ENCODE measurements at regions not wholly inside any gene's neighbourhood (a gene's known extent, or its start where the extent isn't known, plus 50 kb on each side); places are given as distances from the start of the nearest gene placed in this dataset.
"Not testable (repeated sequence)": the region's sequence is repeated elsewhere in the genome, so short reads cannot be mapped to it uniquely, and the experiment has no call there.

GRCh38 chr22:15772337-15772736, 82.5 kb downstream of the POTEH start:
- DNase-seq (ENCODE audit: low spot score in 2 of 2), result not testable (repeated sequence)

GRCh38 chr22:15775118-15775517, 85.3 kb downstream of the POTEH start:
- not testable (repeated sequence) for H3K4me1 Mint-ChIP-seq; H3K4me3 Mint-ChIP-seq; H3K36me3 Mint-ChIP-seq; H3K27ac Mint-ChIP-seq; H3K9me3 Mint-ChIP-seq; ATAC-seq; DNase-seq (ENCODE audit: low spot score in 2 of 2)

More at GRCh38 chr22:15772337-15772736, 82.5 kb downstream of the POTEH start:
- not testable (repeated sequence) for H3K27ac Mint-ChIP-seq, ATAC-seq, H3K36me3 Mint-ChIP-seq, H3K4me1 Mint-ChIP-seq, H3K4me3 Mint-ChIP-seq, H3K9me3 Mint-ChIP-seq

- not testable (repeated sequence) for H3K36me3 Mint-ChIP-seq; H3K4me3 Mint-ChIP-seq; H3K27ac Mint-ChIP-seq; H3K4me1 Mint-ChIP-seq; DNase-seq (ENCODE audit: low spot score in 2 of 2); H3K9me3 Mint-ChIP-seq
- ATAC-seq, result peak; percentile 64
These were observed 86.1 kb downstream of the POTEH start for GRCh38 chr22:15775670-15776669.

- not testable (repeated sequence) for H3K9me3 Mint-ChIP-seq; H3K4me3 Mint-ChIP-seq; DNase-seq (ENCODE audit: low spot score in 2 of 2); H3K4me1 Mint-ChIP-seq; H3K36me3 Mint-ChIP-seq; H3K27ac Mint-ChIP-seq; ATAC-seq
These were observed 86.9 kb downstream of the POTEH start for GRCh38 chr22:15776727-15777126.

- not testable (repeated sequence) for DNase-seq (ENCODE audit: low spot score in 2 of 2); H3K27ac Mint-ChIP-seq; H3K4me1 Mint-ChIP-seq; H3K4me3 Mint-ChIP-seq; ATAC-seq; H3K36me3 Mint-ChIP-seq; H3K9me3 Mint-ChIP-seq
These were observed 87.3 kb downstream of the POTEH start for GRCh38 chr22:15777150-15777549.

GRCh38 chr22:15777557-15777956, 87.7 kb downstream of the POTEH start:
- not testable (repeated sequence) for H3K4me3 Mint-ChIP-seq; H3K9me3 Mint-ChIP-seq; DNase-seq (ENCODE audit: low spot score in 2 of 2); H3K27ac Mint-ChIP-seq; H3K4me1 Mint-ChIP-seq; ATAC-seq; H3K36me3 Mint-ChIP-seq

- not testable (repeated sequence) for H3K4me1 Mint-ChIP-seq; H3K36me3 Mint-ChIP-seq; H3K9me3 Mint-ChIP-seq; DNase-seq (ENCODE audit: low spot score in 2 of 2); ATAC-seq; H3K4me3 Mint-ChIP-seq; H3K27ac Mint-ChIP-seq
These were observed 88.5 kb downstream of the POTEH start for GRCh38 chr22:15778366-15778765.

- not testable (repeated sequence) for H3K9me3 Mint-ChIP-seq; H3K27ac Mint-ChIP-seq; DNase-seq (ENCODE audit: low spot score in 2 of 2); H3K4me3 Mint-ChIP-seq; ATAC-seq; H3K36me3 Mint-ChIP-seq; H3K4me1 Mint-ChIP-seq
These were observed 91.8 kb downstream of the POTEH start for GRCh38 chr22:15781652-15782051.

- not testable (repeated sequence) for H3K9me3 Mint-ChIP-seq; H3K4me3 Mint-ChIP-seq; H3K4me1 Mint-ChIP-seq; DNase-seq (ENCODE audit: low spot score in 2 of 2); H3K27ac Mint-ChIP-seq; ATAC-seq; H3K36me3 Mint-ChIP-seq
These were observed 93.1 kb downstream of the POTEH start for GRCh38 chr22:15782933-15783332.

- not testable (repeated sequence) for H3K4me1 Mint-ChIP-seq; H3K4me3 Mint-ChIP-seq; H3K27ac Mint-ChIP-seq; H3K9me3 Mint-ChIP-seq; H3K36me3 Mint-ChIP-seq; DNase-seq (ENCODE audit: low spot score in 2 of 2)
- ATAC-seq, result peak; percentile 50
These were observed 94.7 kb downstream of the POTEH start for GRCh38 chr22:15784383-15785085.

- not testable (repeated sequence) for ATAC-seq; DNase-seq (ENCODE audit: low spot score in 2 of 2); H3K9me3 Mint-ChIP-seq; H3K27ac Mint-ChIP-seq; H3K4me3 Mint-ChIP-seq; H3K4me1 Mint-ChIP-seq; H3K36me3 Mint-ChIP-seq
These were observed 97.3 kb downstream of the POTEH start for GRCh38 chr22:15786942-15787733.

- not testable (repeated sequence) for H3K9me3 Mint-ChIP-seq; H3K36me3 Mint-ChIP-seq; H3K4me3 Mint-ChIP-seq; DNase-seq (ENCODE audit: low spot score in 2 of 2); H3K27ac Mint-ChIP-seq; ATAC-seq; H3K4me1 Mint-ChIP-seq
These were observed 101.7 kb downstream of the POTEH start for GRCh38 chr22:15791557-15791956.

- not testable (repeated sequence) for H3K36me3 Mint-ChIP-seq; ATAC-seq; H3K4me3 Mint-ChIP-seq; DNase-seq (ENCODE audit: low spot score in 2 of 2); H3K27ac Mint-ChIP-seq; H3K9me3 Mint-ChIP-seq; H3K4me1 Mint-ChIP-seq
These were observed 110.1 kb downstream of the POTEH start for GRCh38 chr22:15799935-15800334.

- H3K27ac Mint-ChIP-seq; H3K4me1 Mint-ChIP-seq; H3K36me3 Mint-ChIP-seq; H3K9me3 Mint-ChIP-seq; H3K4me3 Mint-ChIP-seq; DNase-seq (ENCODE audit: low spot score in 2 of 2): not testable (repeated sequence)
- ATAC-seq, result peak; percentile 13
These were observed 121.3 kb downstream of the POTEH start for GRCh38 chr22:15811141-15811540.

- not testable (repeated sequence) for H3K36me3 Mint-ChIP-seq; H3K4me1 Mint-ChIP-seq; H3K9me3 Mint-ChIP-seq; H3K27ac Mint-ChIP-seq; ATAC-seq; DNase-seq (ENCODE audit: low spot score in 2 of 2); H3K4me3 Mint-ChIP-seq
These were observed 126.0 kb downstream of the POTEH start for GRCh38 chr22:15815783-15816182.

Data from stimulated activated effector memory CD8-positive, alpha-beta T cell treated with anti-CD3 and anti-CD28 coated beads, Interleukin-12 subunit alpha, Interleukin-12 subunit beta, amount 100 ng/mL, for 72 hours (primary cell).